LNCAP (cell line): ENCODE measurements at regions not wholly inside any gene's neighbourhood (a gene's known extent, or its start where the extent isn't known, plus 50 kb on each side); places are given as distances from the start of the nearest gene placed in this dataset.

Experiments
- TF ChIP-seq, protein P1 (sequence below): fragments of 450-650 bp; IDR thresholded peaks from 2 replicates; pipeline ENCODE4 v1.5.1; 2017; ENCODE audit warnings: mild to moderate bottlenecking

DNA sequence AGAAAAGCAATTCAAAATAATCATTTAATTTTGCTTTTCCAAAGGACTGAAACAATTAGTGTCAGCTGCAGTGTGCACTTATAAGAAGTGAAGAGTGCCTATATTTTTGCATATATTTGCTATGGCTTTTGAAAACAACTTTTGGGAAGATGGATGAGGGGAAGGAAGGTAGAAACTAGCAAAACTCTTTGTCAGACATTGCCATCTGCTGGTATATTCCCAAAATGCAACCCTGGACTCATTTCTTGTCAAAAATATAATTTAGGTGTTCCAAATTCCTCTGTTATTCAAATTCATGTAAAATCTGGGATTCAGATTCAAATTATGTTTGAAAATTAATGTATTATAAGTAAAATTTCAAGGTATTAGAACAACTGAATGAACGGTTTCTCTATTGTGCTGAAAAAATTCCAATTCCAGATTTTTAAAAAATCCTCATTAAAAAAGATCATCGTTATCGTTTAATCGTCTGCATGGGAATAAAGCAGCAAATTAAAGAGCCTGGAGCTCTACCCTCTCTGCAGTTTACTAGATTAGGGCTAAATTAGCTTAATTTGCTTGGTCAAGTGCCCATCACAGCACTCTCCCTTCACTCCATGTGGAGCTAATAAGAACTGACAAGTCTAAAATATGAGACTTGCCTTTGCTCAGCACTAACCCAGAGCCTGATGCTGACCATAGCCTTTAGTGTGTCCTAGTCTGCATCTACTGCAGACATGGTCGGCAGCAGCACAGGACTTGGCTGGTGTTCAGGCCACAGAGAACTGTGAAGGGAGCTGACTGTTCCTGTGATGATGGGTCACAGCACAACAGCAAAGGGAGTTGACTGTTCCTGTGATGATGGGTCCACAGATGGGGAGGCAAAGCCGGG, 67.9 kb upstream of the MITF start:
- TF ChIP-seq, protein P1, sequence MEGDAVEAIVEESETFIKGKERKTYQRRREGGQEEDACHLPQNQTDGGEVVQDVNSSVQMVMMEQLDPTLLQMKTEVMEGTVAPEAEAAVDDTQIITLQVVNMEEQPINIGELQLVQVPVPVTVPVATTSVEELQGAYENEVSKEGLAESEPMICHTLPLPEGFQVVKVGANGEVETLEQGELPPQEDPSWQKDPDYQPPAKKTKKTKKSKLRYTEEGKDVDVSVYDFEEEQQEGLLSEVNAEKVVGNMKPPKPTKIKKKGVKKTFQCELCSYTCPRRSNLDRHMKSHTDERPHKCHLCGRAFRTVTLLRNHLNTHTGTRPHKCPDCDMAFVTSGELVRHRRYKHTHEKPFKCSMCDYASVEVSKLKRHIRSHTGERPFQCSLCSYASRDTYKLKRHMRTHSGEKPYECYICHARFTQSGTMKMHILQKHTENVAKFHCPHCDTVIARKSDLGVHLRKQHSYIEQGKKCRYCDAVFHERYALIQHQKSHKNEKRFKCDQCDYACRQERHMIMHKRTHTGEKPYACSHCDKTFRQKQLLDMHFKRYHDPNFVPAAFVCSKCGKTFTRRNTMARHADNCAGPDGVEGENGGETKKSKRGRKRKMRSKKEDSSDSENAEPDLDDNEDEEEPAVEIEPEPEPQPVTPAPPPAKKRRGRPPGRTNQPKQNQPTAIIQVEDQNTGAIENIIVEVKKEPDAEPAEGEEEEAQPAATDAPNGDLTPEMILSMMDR, result peak; percentile 78

DNA sequence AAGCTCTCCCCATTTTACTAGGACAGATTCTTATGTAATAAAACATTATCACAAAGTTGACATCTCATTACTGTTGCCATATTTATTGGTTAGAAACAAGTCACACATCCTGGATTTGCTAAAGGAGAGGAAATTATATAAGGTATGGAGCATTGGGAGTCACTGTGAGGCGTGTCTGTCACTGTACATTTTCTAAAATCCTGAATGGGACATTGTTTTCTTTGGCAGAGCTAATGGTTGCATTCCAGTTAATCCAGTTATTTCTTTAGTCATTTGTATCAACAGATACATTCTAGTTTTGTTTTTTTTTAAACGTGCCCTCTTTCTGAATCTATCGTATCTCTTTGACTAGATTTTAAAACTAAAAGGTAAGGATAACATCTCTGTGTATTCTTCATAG, 70.2 kb upstream of the MITF start:
- TF ChIP-seq, protein P1, result no peak

DNA sequence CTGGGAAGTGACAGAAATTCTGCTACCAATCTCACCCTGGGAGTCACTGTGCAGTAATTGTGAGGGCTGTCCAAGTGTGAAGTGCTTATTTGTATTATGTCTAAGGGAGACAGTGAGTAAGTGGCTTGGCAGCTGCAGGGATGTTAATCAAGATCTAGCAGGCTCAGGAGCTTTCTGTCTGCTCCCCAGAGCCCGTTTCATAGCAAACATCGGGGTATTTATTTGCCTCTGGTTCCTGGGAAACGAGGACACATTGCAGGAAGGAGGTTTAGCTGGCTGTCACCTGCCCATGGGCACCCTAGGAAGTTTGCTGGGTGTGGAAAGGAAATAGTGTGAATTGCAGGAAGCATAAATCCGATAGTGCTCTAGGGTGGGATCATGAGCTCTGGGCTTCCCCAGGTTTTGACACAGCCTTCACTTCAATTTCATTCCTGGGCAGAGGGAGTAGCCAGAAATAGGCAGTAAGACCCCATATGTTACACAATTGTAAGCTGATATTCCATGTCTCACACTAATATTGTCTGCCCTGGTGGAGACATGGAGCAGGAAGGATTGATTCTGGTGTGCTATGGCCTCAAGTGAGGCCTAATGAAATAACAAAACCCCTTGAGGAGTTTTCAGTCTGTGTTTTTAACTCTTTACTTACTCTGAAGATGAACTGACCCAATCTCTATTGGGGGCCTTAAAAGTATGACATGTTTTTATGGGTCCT, 74.1 kb upstream of the MITF start:
- TF ChIP-seq, protein P1, result no peak

DNA sequence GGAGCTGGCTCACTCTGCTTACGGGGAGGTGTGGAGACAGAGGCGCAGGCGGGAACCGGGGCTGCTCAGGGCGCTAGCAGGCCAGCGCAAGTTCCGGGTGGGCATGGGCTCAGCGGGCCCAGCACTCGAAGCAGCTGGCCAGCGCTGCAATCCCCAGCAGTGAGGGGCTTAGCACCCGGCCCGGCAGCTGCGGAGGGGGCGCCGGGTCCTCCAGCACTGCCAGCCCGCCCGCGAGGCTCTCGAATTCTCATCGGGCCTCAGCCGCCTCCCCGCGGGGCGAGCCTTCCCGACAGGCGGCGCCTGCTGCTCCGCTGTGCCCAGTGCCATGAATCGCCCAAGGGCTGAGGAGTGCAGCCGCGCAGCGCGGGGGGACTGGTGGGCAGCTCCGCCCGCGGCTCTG, 78.6 kb upstream of the MITF start:
- TF ChIP-seq, protein P1, result no peak

DNA sequence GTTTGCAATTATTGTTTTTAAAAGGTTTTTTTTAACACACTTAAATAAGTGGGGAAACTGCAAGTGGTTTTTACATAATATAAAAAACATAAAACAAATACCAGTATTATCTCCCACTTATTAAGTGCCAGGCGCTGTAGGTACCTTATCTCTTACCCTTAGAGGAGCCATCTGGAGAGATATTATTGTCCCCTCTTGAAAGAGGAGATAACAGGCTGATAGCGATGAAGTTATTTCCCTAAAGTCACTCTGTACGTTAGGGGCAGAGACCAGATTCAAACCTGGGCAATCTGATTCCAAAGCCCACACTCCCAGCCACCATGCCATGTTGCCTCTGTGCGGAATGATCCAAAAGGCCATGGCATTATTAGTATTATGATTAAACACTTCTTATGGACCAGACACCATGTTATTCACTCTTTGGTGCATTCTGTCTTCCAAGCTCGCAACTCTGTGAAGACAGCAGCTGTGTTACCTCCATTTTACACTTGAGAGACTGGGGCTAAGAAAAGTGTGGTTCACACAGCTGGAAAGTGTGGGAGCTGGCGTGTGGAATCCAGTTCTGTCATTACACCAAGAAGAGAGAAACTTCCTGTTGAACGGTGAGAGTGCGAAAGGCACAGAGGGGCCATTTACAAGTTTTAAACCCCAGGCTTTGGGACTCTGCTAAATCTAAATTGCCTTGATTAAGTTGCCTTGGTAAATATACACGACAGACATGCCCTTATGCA, 79.9 kb upstream of the MITF start:
- TF ChIP-seq, protein P1, result no peak

DNA sequence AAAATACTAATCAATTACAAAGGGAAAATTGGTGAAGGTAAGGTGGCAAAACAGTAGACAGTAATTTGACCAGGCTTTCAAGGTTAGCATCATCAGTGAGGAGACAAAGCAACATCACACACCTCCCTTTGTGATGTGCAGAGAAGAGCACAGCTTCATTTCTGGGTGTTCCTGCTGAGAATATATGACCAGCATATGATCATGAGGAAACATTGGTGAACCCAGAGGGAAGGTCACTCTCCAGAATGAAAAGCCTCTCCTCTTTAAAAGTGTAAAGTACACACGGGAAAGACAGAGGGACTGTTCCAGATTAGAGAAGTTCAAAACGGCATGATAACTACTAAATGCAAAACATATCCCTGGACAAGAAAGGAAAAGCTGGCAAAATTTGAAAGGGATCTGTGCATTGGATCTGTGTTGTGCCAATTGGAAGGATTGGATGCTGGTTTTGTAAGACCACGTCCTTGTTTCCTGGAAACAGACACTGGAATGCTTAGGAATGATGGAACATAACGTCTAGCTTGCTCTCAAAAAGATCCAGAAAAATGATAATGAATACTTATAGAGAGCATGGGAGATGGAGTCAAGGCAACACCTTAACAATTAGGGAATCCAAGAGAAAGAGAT, 80.6 kb upstream of the MITF start:
- TF ChIP-seq, protein P1, result no peak

DNA sequence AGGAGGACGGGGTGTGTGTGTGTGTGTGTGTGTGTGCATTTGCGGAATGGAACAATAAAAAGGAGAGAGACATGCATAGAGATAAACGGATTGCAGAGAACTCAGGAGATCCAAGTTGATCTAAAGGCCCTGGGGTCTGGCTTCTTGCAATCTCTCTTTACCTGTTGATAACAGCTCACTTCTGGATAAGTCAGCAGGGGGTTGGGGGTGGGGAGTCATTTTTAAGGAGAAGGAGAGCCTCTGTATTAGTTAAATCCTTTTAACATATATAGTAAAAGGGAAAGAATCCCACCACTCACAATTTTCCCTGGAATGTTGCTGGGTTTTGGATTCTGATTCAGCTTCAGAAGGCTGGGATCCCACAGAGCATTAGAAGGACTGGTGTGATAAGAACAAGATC, 87.5 kb upstream of the MITF start:
- TF ChIP-seq, protein P1, result no peak
